ENCODE measurements at regions not wholly inside any gene's neighbourhood (a gene's known extent, or its start where the extent isn't known, plus 50 kb on each side); places are given as distances from the start of the nearest gene placed in this dataset.

DNA sequence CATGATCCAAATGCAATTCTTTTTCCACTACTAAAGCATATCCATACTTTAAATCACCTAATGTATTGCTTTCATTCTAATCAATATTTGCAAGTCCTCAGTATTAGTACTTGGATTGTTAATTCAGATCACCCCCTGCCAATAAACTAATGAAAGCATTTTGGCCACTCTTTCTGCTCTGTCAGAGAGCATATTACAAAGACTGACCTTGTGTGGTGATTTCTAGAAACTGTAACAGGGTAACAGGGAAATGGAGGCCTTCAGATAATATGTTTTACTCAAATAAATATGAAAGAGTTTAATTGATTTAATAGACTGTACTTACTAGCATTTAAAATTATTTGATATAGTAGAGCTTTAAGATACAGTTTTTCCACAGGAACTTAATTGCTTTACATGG is 453.0 kb downstream of the KCNJ3 start:
- no peaks in the 10 kb centered on the region for H3K27me3 ChIP-seq (ENCODE audit: control insufficient read depth in 2 of 2, insufficient read depth in 2 of 2, low read length in 2 of 2)
- dilution Hi-C loops (cut with MboI; ENCODE audit: extremely low pct_ligation_motif_present, low sequenced_read_pairs) (no loop called here), intact Hi-C loops (cut with micrococcal nuclease) (no loop called here)
- no peaks in the 10 kb centered on the region for H4K20me1 ChIP-seq (replicated peaks; ENCODE audit: control insufficient read depth, extremely low read depth, insufficient read depth, low read length)
- ChIA-PET POLR2A (no interaction called here), CTCF (interaction anchor here (0.6 to 1.3 kb wide), 3 partner anchors 8 to 749 kb away, joined by 3 to 5 read pairs (median 3); no protein-coding TSS in a partner anchor)
- no peak for DNase-seq (ENCODE audit: low read depth, low spot score)
- no peak overlapping the region for H2AFZ ChIP-seq (ENCODE audit: low read depth, low read length)
- no TSS peak for BruUV-seq (replicated peaks)
- no peaks in the 10 kb centered on the region for H3K79me2 ChIP-seq (ENCODE audit: control insufficient read depth, insufficient read depth, low read length)
- H3K4me1 ChIP-seq (ENCODE audit: control insufficient read depth, extremely low read depth, insufficient read depth, low read length) = no peaks in the 10 kb centered on the region
- no peak overlapping the region for H3K4me2 ChIP-seq (ENCODE audit: insufficient read depth, low read length)
- H3K9me3 ChIP-seq (replicated peaks; ENCODE audit: control insufficient read depth, insufficient read depth, low read length) = no peaks in the 10 kb centered on the region
- H3K4me3 ChIP-seq (replicated peaks in 1 of 3; ENCODE audit: insufficient read depth in 1 of 3, low read depth in 1 of 3, low read length in 3 of 3) = no peak overlapping the region
- H3K36me3 ChIP-seq (ENCODE audit: control insufficient read depth in 2 of 2, extremely low read depth in 1 of 2, insufficient read depth in 2 of 2, low read length in 2 of 2) = no peaks in the 10 kb centered on the region
- H3K27ac ChIP-seq (ENCODE audit: insufficient read depth, low read depth, low read length) = no peak overlapping the region
- no peak overlapping the region for H3K9ac ChIP-seq (replicated peaks; ENCODE audit: extremely low read depth, insufficient read depth, low read length)
- H3K9me1 ChIP-seq (replicated peaks; ENCODE audit: control insufficient read depth, extremely low read depth, insufficient read depth, low read length) = no peaks in the 10 kb centered on the region
- no peak for FAIRE-seq
- no peak for TF ChIP-seq POLR2A (IDR thresholded peaks at IDR 0.05; ENCODE audit: low read depth, low read length)
- no peak for TF ChIP-seq FOS (IDR thresholded peaks at IDR 0.05; ENCODE audit: borderline replicate concordance, insufficient read depth, low read length)
- TF ChIP-seq MAX (IDR thresholded peaks at IDR 0.05; ENCODE audit: insufficient read depth, insufficient read length) = no peak
- TF ChIP-seq EZH2 (IDR thresholded peaks at IDR 0.05; ENCODE audit: borderline replicate concordance, low read depth, low read length, severe bottlenecking) = no peak
- TF ChIP-seq, protein P1, sequence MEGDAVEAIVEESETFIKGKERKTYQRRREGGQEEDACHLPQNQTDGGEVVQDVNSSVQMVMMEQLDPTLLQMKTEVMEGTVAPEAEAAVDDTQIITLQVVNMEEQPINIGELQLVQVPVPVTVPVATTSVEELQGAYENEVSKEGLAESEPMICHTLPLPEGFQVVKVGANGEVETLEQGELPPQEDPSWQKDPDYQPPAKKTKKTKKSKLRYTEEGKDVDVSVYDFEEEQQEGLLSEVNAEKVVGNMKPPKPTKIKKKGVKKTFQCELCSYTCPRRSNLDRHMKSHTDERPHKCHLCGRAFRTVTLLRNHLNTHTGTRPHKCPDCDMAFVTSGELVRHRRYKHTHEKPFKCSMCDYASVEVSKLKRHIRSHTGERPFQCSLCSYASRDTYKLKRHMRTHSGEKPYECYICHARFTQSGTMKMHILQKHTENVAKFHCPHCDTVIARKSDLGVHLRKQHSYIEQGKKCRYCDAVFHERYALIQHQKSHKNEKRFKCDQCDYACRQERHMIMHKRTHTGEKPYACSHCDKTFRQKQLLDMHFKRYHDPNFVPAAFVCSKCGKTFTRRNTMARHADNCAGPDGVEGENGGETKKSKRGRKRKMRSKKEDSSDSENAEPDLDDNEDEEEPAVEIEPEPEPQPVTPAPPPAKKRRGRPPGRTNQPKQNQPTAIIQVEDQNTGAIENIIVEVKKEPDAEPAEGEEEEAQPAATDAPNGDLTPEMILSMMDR (IDR thresholded peaks at IDR 0.05; ENCODE audit: extremely low read depth in 1 of 2, insufficient read depth in 1 of 2, low read depth in 1 of 2, low read length in 2 of 2) = no peak
- no peak for TF ChIP-seq JUN (IDR thresholded peaks at IDR 0.05; ENCODE audit: borderline replicate concordance, insufficient read depth, insufficient read length, low read depth)
- no peak for TF ChIP-seq GATA2 (IDR thresholded peaks at IDR 0.05; ENCODE audit: insufficient read depth, insufficient read length, low read depth, low read length)
- no peak for TF ChIP-seq POLR2AphosphoS5 (IDR thresholded peaks at IDR 0.05; ENCODE audit: insufficient read depth, low read depth, low read length)
- TF ChIP-seq MYC (IDR thresholded peaks at IDR 0.05; ENCODE audit: low read depth, low read length) = no peak
